GM19463 (cell line): ENCODE measurements at regions not wholly inside any gene's neighbourhood (a gene's known extent, or its start where the extent isn't known, plus 50 kb on each side); places are given as distances from the start of the nearest gene placed in this dataset.
"Not testable (repeated sequence)": the region's sequence is repeated elsewhere in the genome, so short reads cannot be mapped to it uniquely, and the experiment has no call there.

ENCODE experiments used
- ATAC-seq: cut with Tn5 transposase; IDR thresholded peaks from one replicate; pipeline ENCODE4 v1.9.1; 2021; ENCODE audit warnings: mild to moderate bottlenecking, moderate library complexity; ENCODE audit not compliant: unreplicated experiment

DNA sequence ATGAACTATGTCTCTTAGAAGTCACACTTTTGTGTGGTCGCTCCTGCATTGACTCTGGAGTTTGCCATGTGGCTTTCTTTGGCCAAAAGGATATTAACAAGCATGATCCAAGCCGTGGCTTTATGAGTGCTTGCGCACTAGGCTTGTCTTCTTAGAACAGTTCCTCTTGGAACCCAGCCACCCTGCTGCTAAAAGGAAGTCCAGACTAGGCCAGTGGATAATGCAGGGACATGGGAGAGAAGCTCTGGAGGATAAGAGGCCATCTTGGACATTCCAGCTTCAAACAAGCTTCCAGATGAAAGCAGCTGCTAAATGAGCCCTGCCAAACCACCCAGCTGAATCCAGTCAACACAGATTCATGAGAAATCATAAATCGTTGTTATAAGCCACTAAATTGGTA, 346.4 kb downstream of the CDC5L start:
- ATAC-seq = no peak

DNA sequence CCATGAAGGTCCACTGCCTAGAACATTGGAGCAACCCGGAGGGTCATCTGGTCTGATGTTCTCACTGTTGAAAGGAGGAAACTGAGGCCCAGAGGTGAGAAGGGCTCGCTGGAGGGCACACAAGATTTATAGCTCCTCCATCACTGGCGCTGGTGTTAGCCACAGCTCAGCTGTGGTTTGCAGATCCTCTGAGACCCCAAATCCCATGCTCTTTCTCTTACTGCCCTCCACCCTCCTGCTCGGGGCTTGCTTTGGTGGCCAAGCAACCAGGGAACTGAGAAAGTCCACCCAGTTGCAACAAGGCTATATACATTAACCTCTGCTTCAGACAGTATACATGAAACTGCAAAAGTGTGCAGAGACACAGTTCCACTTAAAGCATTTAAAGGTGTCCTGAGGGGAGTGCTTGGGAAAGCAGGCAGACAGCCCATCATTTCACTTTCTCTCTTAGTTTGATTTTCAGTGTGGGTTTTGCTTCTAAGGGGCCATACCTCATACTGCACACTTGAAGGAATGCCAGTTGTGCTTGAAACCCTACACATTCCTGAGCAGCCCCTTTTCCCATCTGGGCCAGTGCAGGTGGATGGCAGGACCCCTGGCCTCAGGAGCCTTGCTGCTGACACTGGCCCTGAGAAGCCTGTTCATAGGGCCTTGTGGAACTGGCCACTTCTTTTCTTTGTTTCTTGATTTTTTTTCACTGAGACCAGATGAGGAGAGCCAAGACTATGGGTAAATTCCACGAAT, 347.6 kb downstream of the CDC5L start:
- no peak for ATAC-seq

DNA sequence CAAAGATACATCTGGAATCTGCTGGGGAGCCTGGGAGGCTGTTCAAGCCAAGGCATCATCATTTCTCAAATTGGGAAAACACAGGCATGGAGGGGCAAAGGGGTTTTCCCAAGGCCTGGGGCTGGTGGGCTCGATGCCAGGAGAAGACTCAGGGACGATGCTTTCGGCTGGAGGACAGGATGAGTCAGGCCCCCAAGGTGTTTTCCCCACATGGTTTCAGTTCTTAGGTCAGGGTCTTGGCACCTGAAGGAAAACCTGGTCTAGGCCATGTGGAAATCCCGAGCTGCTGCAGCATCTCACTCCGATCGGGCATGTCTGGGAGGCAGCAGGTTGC, 348.1 kb downstream of the CDC5L start:
- ATAC-seq = peak; percentile 52

DNA sequence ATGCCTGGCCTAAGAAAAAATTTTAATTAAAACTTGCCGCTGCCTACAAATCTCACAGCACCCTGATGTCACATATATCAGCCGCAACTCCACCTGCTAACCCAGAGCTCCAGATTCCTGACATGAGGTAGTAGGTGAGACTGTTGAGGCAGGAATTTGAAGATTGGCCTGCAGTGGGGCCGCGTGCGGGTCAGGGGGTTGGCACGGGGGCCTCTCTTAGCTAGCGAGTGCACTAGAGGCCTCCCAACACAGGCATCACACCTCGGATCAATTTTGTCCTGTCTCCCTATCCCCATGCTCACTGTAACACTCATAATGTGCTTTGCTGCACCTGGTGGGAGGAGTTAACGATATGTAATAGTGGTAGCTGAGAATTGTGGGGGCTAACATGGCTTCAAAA, 349.8 kb downstream of the CDC5L start:
- ATAC-seq = no peak

DNA sequence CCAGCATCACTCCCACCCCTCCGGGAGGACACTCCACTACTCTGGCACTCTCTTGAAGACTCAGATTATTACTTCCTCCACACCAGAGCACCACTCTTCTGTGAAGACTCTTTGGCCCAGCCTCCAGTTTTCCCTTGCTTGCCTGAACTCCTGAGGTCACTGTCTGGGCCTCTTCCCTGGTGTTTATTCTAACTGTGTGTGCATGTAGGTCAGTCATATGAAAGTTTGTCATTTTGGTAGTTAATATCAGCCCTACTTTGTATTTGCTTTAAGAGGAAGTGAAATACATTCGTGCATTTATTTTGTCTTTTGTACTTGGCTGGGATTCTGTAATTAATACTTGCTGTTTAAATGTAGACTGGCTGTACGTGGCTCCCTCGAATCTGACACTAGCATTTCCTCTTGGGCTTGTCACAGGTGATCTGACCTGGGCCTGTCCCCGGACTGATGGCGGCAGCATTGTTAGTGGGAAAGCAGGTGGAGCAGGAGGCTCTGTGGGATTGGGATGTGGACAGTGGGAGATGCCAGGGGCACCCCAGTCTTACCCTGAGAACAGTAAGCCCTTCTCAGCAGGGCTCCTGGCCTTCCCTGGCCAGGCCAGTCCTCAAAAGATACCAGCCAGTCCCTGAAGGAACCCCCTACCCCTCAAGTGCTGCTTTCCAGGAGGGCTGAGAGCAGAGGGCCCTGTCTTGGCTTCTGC, 350.5 kb downstream of the CDC5L start:
- ATAC-seq = no peak

DNA sequence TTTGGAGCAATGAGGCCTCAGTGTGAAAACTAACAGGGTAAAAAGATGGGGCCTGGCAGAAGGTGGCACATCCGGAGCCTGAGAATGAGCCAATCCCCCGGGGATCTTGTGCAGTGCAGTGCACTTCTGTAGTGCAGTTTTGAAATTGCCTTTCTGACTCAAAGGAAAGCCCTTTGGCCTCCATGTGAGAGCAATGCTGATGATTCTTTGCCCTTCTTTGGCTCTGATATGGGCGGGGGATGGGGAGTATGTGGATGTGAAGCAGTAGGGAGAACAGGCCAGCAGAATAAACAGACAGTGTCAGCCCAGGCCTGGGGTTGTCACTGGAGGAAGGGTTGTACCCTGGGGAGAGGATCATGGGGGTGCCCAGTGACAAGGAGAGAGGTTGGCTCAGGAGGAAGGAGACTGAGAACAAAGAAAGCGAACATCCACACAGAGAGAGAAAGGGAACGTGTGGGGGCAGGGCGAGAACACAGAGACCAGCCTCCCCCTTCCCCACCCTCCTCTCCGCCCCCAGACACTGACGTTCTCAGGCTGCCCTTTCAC, 351.2 kb downstream of the CDC5L start:
- ATAC-seq = peak; percentile 52

DNA sequence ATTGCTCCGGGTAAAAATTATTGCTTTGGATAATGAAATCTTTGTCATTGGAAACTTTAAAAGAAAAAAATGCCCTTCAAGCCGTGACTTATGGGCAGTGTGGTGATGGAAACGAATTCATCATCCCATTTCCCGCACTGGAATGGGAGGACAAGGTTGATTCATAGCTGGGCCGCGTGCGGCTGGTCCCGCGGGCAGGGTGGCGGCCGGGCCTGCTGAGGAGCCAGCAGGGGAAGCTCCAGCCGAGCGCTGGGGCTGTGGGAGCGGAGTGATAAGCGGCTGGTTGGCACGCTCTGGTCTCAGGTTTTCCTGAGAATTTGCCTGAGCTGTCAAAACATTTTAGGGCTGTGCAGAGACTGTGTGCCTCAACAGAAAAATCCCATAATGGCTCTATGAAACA, 351.7 kb downstream of the CDC5L start:
- ATAC-seq = no peak

DNA sequence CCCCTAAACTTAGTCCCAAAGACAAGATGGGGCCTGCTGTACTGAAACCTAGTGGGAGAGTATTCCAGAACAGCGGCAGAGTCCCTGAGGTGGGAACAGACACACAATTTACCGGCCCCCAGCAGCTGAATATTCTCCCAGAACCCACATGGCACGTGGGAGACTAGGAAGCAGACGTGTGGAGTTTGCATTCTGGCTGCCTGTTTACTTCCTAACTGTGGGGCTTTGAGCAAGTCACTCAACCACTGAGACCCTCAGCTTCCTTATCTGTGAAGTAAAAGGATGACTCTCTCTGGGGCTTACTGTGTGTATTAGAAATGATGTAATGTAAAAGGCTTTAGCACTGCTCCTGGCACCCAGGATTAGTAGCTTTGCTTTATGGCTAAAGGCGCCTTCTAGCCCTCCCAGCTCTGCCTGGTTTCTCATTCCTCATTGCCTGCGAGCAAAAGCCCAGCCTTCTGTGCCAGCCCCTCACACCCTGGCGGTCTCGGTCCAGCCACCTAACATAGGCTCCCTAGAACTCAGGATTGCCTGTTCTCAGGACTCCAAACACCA, 353.1 kb downstream of the CDC5L start:
- ATAC-seq = no peak

DNA sequence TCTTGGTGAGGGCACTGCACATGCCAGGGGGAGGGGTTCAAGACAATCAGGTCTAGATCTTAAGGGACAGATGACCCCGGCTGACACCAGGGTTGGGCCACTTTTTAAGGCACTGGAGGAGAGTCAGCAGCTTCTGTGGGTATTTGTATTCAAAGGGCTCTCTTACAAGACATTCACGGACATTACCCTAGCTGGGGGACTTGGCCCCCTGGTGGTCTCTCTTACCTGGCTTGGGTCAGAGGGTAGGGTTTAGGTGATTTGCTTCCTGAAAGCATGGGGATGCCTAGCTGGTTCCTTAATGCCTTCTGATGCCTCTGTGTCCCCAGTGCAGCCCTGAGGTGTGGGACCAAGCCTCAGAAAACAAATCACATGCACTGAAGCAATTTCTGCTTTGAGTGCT, 354.7 kb downstream of the CDC5L start:
- ATAC-seq = no peak

DNA sequence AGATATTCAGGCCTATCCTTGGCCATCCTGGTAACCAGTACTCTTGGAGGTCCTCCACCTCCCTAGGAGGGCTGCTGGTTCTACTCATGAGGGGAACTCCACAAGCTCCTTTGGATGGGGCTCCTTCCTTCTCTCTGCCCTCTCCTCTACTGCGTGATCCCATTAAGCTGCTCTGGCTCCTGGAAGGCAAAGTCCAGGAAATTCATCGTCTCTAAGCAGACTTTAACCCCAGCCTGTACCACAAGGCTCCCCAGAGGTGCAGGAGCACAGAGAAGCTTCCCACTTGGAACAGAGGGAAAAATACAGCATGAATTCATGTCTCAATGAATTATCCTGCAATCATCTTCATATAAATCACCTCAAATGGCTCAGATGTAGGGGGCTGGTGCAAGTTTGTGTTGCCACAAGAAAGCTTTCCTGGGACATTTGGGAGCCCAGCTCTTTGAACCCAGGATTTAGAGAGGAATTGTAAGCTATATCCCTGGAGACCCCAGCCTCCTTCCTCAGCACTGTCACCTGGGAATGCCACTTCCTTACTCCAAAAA, 355.4 kb downstream of the CDC5L start:
- ATAC-seq = no peak

DNA sequence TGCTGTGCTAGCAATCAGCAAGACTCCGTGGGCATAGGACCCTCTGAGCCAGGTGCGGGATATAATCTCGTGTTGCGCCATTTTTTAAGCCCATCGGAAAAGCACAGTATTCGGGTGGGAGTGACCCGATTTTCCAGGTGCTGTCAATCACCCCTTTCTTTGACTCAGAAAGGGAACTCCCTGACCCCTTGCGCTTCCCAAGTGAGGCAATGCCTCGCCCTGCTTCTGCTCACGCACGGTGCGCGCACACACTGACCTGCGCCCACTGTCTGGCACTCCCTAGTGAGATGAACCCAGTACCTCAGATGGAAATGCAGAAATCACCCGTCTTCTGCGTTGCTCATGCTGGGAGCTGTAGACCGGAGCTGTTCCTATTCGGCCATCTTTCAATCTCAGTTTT, 372.6 kb downstream of the CDC5L start:
- ATAC-seq = not testable (repeated sequence)

DNA sequence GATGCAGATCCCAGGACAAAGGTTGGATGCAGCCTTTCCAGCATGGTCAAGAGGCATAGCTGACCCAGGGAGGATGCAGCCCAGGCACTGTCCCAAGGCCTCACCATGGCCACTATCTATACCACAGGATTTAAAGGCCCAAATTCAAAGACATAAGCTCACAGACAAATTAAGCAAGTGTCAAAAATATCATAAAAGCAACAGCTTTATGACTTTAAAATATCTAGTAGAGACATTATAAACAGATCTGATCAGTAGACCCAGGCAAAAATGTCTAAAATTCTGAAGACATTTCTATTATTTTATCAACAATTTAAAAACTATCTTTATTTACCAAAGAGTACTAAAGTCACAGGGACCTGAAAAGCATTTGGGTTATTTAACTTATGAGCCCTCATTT, 373.5 kb downstream of the CDC5L start:
- no peak for ATAC-seq

DNA sequence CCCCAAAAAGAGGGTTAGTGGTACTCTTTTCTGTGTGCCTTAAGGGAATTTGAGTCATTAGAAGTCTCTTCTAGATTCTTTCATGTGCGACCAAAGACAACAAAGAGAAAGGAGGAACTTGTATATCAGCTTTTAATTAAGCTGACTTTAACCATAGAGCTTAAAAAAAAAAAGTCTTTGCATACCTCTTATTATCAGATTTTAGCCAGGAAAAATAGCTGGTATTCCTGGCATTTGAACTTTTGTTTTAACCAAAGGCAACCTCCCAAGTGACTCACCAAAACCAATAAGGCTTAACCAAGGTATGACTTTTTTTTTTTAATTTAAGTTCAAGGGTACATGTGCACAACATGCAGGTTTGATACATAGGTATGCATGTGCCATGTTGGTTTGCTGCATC, 375.0 kb downstream of the CDC5L start:
- no peak for ATAC-seq

DNA sequence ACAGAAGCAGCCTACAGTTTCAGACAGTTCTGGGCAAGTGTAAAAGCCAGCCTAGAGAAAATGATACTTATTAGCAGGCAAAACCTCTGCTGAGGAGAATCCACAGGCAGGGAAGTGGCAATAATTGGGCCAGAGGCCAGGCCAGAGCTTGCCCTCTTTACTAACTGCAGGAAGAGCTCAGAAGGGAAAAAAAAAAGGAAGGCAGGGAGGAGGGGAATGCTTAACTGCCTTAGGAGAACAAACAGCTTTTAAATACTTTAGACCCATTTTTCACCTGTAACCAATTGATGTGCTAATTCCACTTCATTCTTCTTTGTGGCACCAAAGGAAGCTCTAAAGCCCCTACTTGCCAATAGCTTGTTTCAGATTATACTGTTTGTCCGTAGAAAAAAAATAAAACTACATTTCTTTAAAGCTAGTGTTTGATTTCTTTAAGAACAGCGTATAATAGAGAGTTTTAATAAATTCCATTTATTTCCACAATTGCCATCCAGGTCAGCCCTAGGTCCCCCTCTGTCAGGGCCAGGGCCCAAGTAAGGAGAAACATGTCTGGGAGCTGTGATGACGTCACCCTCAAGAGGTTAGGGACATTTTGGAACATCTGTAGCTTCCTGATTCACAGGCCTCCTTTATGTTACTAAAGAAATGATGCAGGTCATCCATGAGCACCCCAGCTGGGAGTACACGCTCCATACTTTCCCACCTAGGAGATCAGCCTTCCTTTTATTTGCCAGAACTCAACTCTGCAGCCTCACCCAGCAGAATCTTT, 384.3 kb downstream of the CDC5L start:
- no peak for ATAC-seq

DNA sequence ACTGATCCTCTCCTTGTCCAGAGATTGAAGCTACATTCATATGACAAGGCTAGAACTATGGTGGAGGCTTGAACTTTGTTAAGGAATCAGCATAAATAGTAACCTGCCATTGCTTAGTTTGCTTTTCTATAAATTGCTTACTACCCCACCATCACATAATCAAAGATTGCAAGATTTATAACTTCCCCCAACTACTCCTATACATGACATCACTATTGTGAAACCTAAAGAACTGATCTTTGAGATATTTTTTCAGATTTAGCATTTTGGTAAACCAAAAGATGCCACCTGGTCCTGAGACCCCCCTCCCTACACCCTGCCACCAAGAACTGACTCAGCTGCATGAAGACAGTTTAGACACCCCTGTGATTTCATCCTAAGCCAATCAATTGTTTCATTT, 385.3 kb downstream of the CDC5L start:
- ATAC-seq = no peak

DNA sequence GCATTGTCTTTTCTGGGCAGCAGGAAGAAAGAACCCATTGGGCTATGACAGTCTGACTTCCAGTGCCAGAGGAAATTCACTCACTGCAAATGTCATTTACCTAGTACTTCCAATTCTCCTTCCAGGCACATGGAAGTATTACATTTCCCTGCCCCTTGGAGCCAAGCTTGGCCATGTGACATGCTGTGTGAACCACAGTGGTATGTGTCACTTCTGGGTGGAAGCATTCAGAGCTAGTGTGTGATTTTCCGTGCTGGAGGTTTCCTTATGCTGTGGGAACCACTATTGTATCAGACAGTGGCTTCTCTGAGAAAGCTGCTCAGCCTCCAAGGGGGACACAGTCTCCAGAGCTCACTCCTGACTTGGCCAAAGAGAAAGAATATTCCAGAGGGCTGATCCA, 387.6 kb downstream of the CDC5L start:
- ATAC-seq = no peak

DNA sequence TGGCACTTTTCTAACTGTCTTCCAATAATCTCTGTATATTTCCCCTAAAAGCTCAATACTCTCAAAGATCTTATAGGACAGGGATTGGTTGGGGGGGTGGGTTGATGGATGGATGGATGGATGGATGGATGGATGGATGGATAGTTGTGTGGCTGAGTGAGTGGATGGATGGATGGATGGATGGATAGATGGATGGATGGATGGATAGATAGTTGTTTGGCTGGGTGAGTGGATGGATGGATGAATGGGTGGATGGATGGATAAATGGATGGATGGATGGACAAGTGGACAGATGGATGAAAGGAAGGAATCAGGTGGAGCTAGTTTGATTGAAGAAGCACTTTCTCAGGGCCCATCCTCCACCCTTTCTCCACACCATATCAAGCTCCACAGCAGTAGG, 388.8 kb downstream of the CDC5L start:
- ATAC-seq = no peak

DNA sequence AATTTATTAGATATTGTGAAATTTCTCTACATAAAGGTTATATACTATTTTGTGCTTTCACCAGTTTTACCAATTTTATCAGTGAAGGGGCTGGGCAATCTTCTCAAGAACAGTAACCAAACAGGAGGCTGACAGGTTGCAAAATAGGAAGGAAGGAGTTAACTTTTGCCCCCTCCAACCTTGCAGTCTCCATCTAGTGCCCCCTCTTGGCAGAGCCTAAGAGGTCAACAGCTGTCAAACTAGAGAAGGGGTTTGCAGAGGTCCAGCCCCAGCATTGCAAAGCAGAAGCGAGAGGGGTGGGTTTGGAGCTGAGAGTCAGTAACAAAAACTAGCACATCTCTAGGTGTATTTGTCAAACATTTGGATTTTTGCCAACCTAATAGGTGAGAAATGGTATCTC, 391.0 kb downstream of the CDC5L start:
- ATAC-seq = no peak
